ENCODE measurements at regions not wholly inside any gene's neighbourhood (a gene's known extent, or its start where the extent isn't known, plus 50 kb on each side); places are given as distances from the start of the nearest gene placed in this dataset.

- TF ChIP-seq POLR2AphosphoS5 (IDR thresholded peaks at IDR 0.05; ENCODE audit: low read depth, low read length) (no peak), SIN3A (IDR thresholded peaks at IDR 0.05; ENCODE audit: borderline replicate concordance, insufficient read depth, low read depth, low read length) (no peak)
These were observed 2071.2 kb upstream of the C9orf72 start for GRCh38 chr9:29644514-29644913.
